Activated CD8-positive, alpha-beta memory T cell treated with anti-CD3 and anti-CD28 coated beads, Interleukin-2, amount 50 U/mL, for 48 hours (primary cell): ENCODE measurements at regions not wholly inside any gene's neighbourhood (a gene's known extent, or its start where the extent isn't known, plus 50 kb on each side); places are given as distances from the start of the nearest gene placed in this dataset.
"Not testable (repeated sequence)": the region's sequence is repeated elsewhere in the genome, so short reads cannot be mapped to it uniquely, and the experiment has no call there.

Experiments
- DNase-seq: peaks from one replicate; pipeline ENCODE4 v3.0.0-alpha.2; 2020

DNA sequence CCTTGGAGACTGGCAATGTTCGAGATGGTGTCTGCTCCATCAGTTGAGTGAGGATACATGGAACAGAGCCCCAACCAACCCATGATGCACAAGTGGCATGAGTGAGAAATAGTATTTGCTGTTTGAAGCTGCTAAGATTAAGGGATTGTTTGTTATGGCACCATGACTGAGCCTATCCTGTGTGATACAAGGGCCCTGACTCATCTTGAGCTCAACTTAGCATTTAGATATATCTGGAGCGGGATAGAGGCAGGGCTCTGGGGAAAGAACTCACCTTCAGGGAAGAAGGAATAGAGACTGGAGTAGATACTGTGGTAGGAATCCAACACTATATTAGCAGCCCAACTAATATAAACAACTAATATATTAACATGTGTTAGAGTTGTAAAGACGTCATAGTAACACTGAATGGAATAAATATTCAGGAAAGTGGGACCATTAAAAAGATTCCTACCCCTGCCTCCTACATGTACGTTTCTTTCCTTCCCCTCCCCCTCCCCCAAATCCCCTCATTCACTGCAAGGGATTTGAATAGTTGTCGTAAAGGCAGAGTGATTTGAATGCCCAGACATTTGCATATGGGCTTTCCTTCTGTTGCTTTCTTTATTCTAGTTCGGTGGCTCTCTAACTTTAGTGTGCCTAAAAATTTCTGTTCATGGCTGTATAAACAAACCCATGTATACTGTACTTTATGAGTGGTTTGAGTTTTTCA is 106.6 kb upstream of the POU3F1 start:
- DNase-seq: no peak

DNA sequence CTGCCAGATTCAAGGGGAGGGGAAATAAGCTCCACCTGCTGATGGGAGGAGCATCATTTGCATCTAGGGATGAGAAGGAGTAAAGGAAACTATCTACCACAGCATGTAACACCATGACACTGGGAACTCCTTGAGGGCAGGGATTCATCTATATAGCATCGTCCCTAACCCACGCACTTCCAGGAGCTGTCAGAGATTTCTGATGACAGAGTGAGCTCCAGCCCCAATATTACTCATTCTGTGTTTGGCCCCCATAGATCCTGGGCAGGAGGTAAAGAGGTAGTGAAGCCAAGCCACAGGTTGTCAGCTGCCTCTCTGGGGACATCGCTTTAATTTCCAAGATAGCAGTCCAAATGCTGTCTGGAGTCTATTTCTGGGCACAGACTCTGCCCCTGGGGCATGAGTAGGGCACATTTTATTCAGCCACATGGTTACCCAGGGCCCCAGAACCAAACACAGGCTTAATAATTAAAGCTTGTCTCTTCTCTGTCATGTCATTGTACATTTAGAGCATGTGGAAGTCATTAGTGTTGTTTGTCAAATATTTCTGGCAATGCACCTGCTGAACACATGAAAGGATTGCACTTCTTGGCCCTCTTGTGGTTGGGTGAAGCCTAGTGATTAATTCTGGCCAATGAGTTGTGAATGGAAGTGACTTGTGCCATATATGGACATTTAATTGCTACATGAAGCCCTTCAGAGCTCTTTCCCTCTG is 105.9 kb upstream of the POU3F1 start:
- DNase-seq: no peak

GRCh38 chr1:38151399-38151798 is 104.8 kb upstream of the POU3F1 start:
- DNase-seq: no peak

- DNase-seq: not testable (repeated sequence)
Observed at GRCh38 chr1:38146079-38146478, 99.5 kb upstream of the POU3F1 start.

DNA sequence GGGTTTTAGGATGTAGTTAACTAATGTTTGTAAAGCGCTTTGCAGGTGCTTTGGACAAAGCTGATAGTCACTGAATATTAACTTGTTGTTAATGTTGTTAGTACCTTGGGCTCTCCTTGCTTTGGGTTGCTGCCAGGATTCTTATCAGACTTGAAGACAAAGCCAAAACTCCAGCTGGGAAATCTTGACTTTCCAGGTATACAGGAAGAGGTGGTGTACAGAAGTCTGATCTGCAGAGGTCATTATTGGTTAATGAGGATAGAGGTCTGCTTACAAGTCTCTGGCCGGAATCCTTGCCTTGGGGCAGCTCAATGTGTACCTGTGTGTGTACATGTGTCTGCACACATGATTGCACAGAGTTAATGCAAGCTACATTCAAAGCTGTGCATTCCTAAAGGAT is 96.0 kb upstream of the POU3F1 start:
- DNase-seq: no peak

- no peak for DNase-seq
Observed at GRCh38 chr1:38141483-38141882, 94.9 kb upstream of the POU3F1 start.

GRCh38 chr1:38139738-38140487 is 93.3 kb upstream of the POU3F1 start:
- no peak for DNase-seq

DNA sequence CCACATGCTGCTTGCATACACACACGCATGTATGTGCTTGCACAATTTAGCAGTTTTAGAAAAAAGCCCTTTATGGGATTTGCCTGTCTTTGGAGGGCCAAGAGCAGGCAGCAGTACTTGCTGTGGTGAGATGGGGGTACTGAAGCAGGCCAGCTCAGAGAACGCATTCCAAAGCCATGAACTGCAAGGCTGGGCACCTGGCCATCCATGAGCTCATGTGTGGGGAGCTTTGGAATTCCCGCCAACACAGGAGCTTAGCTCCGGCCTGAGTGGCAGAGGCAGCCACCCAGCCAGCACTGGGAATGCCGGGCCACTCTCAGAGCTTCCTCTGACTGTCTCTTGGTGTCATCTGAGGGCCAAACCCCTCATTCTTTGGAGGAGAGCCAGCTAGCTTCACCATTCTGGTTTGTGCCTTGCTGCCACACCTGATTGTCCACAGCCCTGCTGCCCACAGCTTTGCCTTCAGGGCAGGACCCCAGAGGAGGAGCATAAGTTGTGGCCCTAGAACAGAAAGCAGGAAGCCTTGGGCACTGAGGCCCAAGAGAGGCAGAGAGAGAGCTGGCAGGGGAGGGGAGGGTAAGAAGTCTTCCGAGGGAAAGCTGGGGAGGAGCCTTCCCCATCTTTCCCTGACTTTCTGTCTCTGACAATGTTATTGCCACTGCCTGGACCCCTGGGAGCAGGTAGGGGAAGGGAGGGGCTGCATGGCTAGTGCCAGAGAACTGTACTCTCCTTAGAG is 92.1 kb upstream of the POU3F1 start:
- no peak for DNase-seq

GRCh38 chr1:38137164-38137563 is 90.6 kb upstream of the POU3F1 start:
- DNase-seq: no peak

- DNase-seq: no peak
Observed at GRCh38 chr1:38135625-38136414, 89.2 kb upstream of the POU3F1 start.

DNA sequence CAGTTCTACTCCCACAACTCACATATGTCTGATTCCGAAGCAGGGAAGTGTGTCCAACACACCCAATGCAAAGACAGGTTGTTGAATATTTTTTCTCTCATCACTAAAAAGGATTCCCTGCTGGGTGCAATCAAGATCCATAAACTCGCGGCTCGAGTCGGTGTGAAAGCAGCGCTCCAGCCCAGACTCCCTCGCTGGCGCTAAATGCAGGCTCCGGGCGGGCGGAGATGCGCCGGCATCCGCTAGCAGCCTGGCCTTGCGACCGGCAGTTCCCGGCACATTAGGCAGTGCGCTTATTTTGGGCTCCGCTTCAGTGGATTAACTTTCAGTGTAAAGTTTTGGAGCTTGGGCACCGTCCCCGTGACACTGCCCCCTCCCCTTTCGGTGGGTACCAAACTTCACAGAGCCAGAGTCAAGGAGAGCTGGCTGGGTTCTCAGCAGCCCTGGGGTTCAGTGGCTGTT is 87.7 kb upstream of the POU3F1 start:
- DNase-seq: no peak

DNA sequence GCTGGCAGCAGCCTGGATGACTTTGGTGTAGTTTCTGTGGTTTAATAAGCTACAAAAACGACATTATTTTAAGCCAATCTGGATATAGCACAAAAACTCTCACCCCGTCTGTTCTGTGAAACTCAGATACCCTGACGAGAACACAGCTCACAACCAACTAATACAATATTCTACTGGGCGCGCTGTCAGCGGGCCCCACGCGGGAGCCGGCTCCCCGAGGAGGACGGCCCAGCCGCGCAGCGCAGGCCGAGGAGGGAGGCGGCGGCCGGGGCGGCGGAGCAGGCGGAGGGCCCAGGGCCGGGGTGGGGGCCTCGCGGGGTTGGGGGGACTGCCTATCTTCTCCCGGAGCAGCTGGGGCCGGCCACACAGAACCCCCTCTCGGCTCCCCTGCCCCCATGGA is 87.2 kb upstream of the POU3F1 start:
- DNase-seq: no peak

DNA sequence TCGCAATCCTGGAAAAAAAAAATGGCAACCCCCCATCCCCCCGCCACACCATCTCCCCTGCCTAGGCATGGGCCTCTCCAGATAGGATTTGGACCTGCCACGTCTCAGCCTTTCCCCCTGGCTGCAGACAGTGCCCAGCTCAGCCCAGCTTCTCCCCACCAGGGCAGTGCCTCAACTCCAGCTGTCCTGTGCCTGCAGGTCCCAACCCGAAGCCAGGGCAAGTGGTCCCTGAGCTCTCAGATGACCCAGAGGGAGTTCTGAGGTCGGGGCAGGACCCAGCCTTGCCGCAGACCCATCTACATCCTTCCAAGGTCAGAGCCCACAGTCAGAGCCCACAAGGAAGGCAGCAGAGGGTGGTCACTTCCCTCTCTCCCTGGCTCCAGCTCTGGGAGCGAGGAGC is 86.7 kb upstream of the POU3F1 start:
- no peak for DNase-seq

- no peak for DNase-seq
Observed at GRCh38 chr1:38132681-38133080, 86.1 kb upstream of the POU3F1 start.

- DNase-seq: no peak
Observed at GRCh38 chr1:38131024-38131585, 84.5 kb upstream of the POU3F1 start.

DNA sequence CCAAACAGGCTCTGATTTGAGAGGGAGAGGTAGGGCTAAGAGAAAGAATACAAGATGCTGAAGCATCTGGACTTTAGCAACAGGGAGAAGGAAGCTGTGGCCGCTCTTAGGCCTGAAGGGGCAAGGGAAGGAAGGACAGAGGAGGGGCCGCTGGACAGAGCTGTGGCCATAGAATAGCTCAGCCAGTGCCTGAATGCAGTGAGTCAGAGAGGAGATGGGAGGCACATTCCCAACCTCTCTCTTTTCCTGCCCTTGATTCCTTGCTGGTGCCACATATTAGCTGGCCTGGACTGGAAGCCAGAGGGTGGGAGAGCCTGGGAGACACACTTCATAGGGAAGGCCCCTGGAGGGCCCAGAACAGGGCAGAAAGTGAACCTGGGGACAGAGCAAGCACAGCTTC is 83.4 kb upstream of the POU3F1 start:
- no peak for DNase-seq

GRCh38 chr1:38129473-38129872 is 82.9 kb upstream of the POU3F1 start:
- no peak for DNase-seq

DNA sequence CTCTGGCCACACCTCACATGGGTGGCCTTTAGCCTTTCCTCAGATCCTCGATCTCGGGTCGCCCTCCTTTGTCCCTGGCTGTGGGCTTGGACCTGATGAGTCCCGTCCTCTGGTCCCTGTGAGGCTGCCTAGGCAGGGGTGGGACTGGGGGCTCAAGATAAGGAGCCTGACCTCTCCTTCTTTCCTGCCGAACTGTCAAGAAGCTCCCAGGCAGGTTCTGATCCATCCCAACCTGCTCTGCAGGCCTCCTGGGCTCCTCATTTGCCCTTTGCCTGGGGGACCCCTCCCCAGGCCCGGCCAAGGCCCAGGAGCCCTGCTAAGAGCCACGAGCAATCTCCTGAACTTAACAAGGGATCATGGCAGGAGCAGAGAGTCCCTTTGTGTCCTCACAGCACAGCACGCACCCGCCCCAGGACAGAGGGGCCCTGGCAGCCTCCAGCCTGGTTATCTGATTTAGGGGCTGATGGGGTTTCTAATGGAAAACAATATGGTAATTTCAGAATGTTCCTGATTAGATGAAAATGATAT is 82.4 kb upstream of the POU3F1 start:
- DNase-seq: no peak

DNA sequence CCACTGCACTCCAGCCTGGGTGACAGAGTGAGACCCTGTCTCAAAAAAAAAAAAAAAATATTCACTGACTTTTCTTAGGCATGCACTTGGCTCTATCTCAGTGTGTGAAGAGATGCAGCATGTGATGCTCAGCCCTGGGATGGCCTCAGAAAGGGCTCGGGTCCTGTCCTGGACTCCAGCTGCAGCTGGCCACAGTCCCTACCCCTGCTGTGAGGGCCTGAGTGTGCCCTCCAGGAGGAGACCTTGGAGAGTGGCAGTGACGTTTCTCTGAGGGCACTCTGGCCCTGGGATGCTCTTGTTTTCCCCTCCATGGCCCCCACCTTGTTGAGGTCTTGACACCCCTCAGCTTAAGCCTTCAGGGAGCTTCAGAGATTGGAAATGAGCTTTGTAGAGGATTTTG is 81.9 kb upstream of the POU3F1 start:
- DNase-seq: no peak

GRCh38 chr1:38127428-38127827 is 80.8 kb upstream of the POU3F1 start:
- no peak for DNase-seq

DNA sequence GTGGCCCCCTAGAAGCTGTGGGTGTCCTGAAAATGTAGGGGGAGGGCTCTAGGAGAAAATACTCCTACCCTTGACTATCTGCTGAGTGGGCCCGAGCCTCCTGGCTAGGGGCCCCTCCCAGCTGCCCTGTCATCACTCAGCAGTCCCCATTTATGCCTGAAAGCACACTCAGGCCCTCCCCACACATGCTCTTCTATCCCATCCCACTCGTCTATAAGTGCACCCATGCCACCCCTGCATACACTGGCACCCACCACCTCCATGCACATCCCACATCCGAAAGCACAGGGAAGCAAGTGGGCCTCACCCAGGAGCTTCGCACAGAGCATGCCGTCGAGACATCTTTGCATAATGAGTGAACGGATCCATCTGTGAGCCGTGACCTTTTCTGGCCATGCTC is 80.4 kb upstream of the POU3F1 start:
- no peak for DNase-seq
